HCT116 (cell line): ENCODE measurements at regions not wholly inside any gene's neighbourhood (a gene's known extent, or its start where the extent isn't known, plus 50 kb on each side); places are given as distances from the start of the nearest gene placed in this dataset.

ENCODE experiments used
- ATAC-seq: fragments of 200-7000 bp; cut with Tn5 transposase; 2 replicates; pipeline ENCODE4 v1.9.1; 2020; ENCODE audit warnings: mild to moderate bottlenecking, moderate library complexity
- BruUV-seq: library from RNA; stranded (reverse); fragments of 400-500 nt; replicated peaks from 2 replicates; lab custom pipeline; 2021; lab: Mats Ljungman, UMichigan
- CTCF ChIA-PET: fragments of 300-600 bp; sonication (Branson Sonifier 250); formaldehyde crosslinking; loops from one replicate; lab custom pipeline; 2021; ENCODE audit warnings: antibody characterized with exemption; lab: Charles Lee
- POLR2A ChIA-PET: fragments of 300-600, 350-600 bp; sonication (Branson Sonifier 250); formaldehyde crosslinking; loops from one replicate; lab custom pipeline; 2021; ENCODE audit warnings: antibody characterized with exemption; lab: Charles Lee
- RAD21 ChIA-PET, 2 experiments: fragments of 300-600 bp; sonication (Branson Sonifier 250); formaldehyde crosslinking; loops; one replicate each; lab custom pipeline; 2023; ENCODE audit warnings: low total read pairs in 2 of 2; ENCODE audit not compliant: uncharacterized antibody in 2 of 2, unreplicated experiment in 2 of 2, low non-redundant PET in 1 of 2; lab: Charles Lee
- DNase-seq: peaks from one replicate; pipeline ENCODE4 v3.0.0-alpha.2; 2010; ENCODE audit warnings: low read depth, low spot score
- H2AFZ ChIP-seq: fragments of 200-600 bp; shearing (Covaris generic), sonication (generic); 2 replicates; pipeline ENCODE4 v1.6.1; 2017; ENCODE audit warnings: low read depth, mixed run types, mixed read lengths, antibody characterized with exemption, low read length; ENCODE audit not compliant: poor library complexity, severe bottlenecking
- H3K27ac ChIP-seq: 2 replicates; pipeline ENCODE4 v1.5.1; 2012; ENCODE audit warnings: low read depth, low read length
- H3K27me3 ChIP-seq: fragments of 200-600 bp; sonication (generic); 2 replicates; pipeline ENCODE4 v1.6.1; 2016; ENCODE audit warnings: mixed run types, low read length, mixed read lengths; ENCODE audit not compliant: insufficient read depth
- H3K36me3 ChIP-seq, 2 experiments: fragments of 200-500 bp in 1 of 2; fragments of 200-600 bp in 1 of 2; sonication (Bioruptor generic) in 1 of 2; sonication (generic) in 1 of 2; 2 replicates each; pipeline versions ENCODE4 v1.5.1 to v1.6.1; 2014 to 2016; ENCODE audit warnings: low read length in 2 of 2, inconsistent platforms in 1 of 2, mixed read lengths in 1 of 2, mixed run types in 1 of 2; ENCODE audit not compliant: insufficient read depth in 2 of 2, control insufficient read depth in 1 of 2
- H3K4me1 ChIP-seq, 2 experiments: fragments of 200-600 bp in 1 of 2; sonication (generic) in 1 of 2; 2 replicates each; pipeline versions ENCODE4 v1.5.1 to v1.6.1; 2012 to 2017; ENCODE audit warnings: low read length in 2 of 2, inconsistent platforms in 1 of 2, mild to moderate bottlenecking in 1 of 2, mixed read lengths in 1 of 2, mixed run types in 1 of 2, moderate library complexity in 1 of 2; ENCODE audit not compliant: insufficient read depth in 2 of 2, control insufficient read depth in 1 of 2
- H3K4me2 ChIP-seq: fragments of 200-600 bp; sonication (generic); 2 replicates; pipeline ENCODE4 v1.6.1; 2017; ENCODE audit warnings: mixed run types, low read length, mixed read lengths
- H3K4me3 ChIP-seq, 2 experiments: fragments of 200-600 bp in 1 of 2; sonication (generic) in 1 of 2; replicated peaks in 1 of 2; 2 replicates each; pipeline ENCODE4 v1.5.1; 2011 to 2016; ENCODE audit warnings: low read length in 2 of 2, control low read depth in 1 of 2, low read depth in 1 of 2, mild to moderate bottlenecking in 1 of 2, mixed read lengths in 1 of 2, mixed run types in 1 of 2
- H3K79me2 ChIP-seq: fragments of 200-600 bp; sonication (generic); 2 replicates; pipeline ENCODE4 v1.6.1; 2017; ENCODE audit warnings: mild to moderate bottlenecking, mixed run types, low read length, moderate library complexity, mixed read lengths; ENCODE audit not compliant: insufficient read depth
- H3K9ac ChIP-seq: fragments of 200-600 bp; sonication (generic); 2 replicates; pipeline ENCODE4 v1.6.1; 2016; ENCODE audit warnings: low read length, mixed read lengths
- H3K9me2 ChIP-seq: fragments of 200-600 bp; sonication (generic), shearing (Covaris generic); 2 replicates; pipeline ENCODE4 v1.6.1; 2017; ENCODE audit warnings: mixed run types, mild to moderate bottlenecking, moderate library complexity; ENCODE audit not compliant: insufficient read depth
- H3K9me3 ChIP-seq, 2 experiments: fragments of 200-500 bp in 1 of 2; fragments of 200-600 bp in 1 of 2; sonication (Bioruptor generic) in 1 of 2; sonication (generic) in 1 of 2; 2 replicates each; pipeline ENCODE4 v1.6.1; 2014 to 2017; ENCODE audit warnings: low read length in 2 of 2, mixed read lengths in 2 of 2, inconsistent platforms in 1 of 2, low read depth in 1 of 2, mild to moderate bottlenecking in 1 of 2, mixed run types in 1 of 2, moderate library complexity in 1 of 2; ENCODE audit not compliant: control insufficient read depth in 1 of 2, insufficient read depth in 1 of 2
- H4K20me1 ChIP-seq: fragments of 200-600 bp; sonication (generic), shearing (Covaris generic); 2 replicates; pipeline ENCODE4 v1.6.1; 2017; ENCODE audit warnings: mixed run types, mild to moderate bottlenecking, moderate library complexity; ENCODE audit not compliant: insufficient read depth
- CEBPB ChIP-seq: IDR thresholded peaks from 2 replicates; pipeline ENCODE4 v1.6.1; 2012; ENCODE audit warnings: low read depth
- EZH2phosphoT487 ChIP-seq: fragments of 200-600 bp; IDR thresholded peaks from 2 replicates; pipeline ENCODE4 v1.6.1; 2018; ENCODE audit warnings: antibody characterized with exemption, borderline replicate concordance
- FOSL1 ChIP-seq: IDR thresholded peaks from 2 replicates; pipeline ENCODE4 v1.6.1; 2012; ENCODE audit warnings: low read depth
- JUND ChIP-seq: IDR thresholded peaks from 2 replicates; pipeline ENCODE4 v1.6.1; 2012
- POLR2AphosphoS5 ChIP-seq: IDR thresholded peaks from 2 replicates; pipeline ENCODE4 v1.6.1; 2011; ENCODE audit warnings: mild to moderate bottlenecking, low read depth, low read length, moderate library complexity
- RAD21 ChIP-seq: IDR thresholded peaks from 2 replicates; pipeline ENCODE4 v1.6.1; 2012; ENCODE audit warnings: low read depth, mild to moderate bottlenecking
- SP1 ChIP-seq: IDR thresholded peaks from 2 replicates; pipeline ENCODE4 v1.6.1; 2012; ENCODE audit warnings: low read depth
- YY1 ChIP-seq: IDR thresholded peaks from 2 replicates; pipeline ENCODE4 v1.6.1; 2011; ENCODE audit warnings: low read length, low read depth, moderate library complexity, mild to moderate bottlenecking; ENCODE audit not compliant: insufficient replicate concordance; ENCODE audit errors: extremely low read depth
- ZNF274 ChIP-seq: fragments of 200-500 bp; sonication (Bioruptor generic); IDR thresholded peaks from 2 replicates; pipeline ENCODE4 v1.6.1; 2014; ENCODE audit warnings: mild to moderate bottlenecking, low read depth, low read length, inconsistent platforms
- intact Hi-C: fragments of 100-400 bp; cut with micrococcal nuclease; formaldehyde crosslinking; loops from 2 replicates; pipeline ENCODE4 v1.10.0; 2022
- TF ChIP-seq, protein P1 (sequence below), 3 experiments: fragments of 200-600 bp in 1 of 3; sonication (generic) in 1 of 3; IDR thresholded peaks in 2 of 3; conservative IDR thresholded peaks in 1 of 3; 2 replicates each; pipeline ENCODE4 v1.5.1; 2012 to 2017; ENCODE audit warnings: low read depth in 2 of 3, low read length in 2 of 3, antibody characterized with exemption in 1 of 3, borderline replicate concordance in 1 of 3, control low read depth in 1 of 3, mild to moderate bottlenecking in 1 of 3, mixed read lengths in 1 of 3, mixed run types in 1 of 3, moderate library complexity in 1 of 3; ENCODE audit not compliant: insufficient read depth in 1 of 3
- TF ChIP-seq, protein P2 (sequence below): IDR thresholded peaks from 2 replicates; pipeline ENCODE4 v1.6.1; 2012
- TF ChIP-seq, protein P3 (sequence below): IDR thresholded peaks from 2 replicates; pipeline ENCODE4 v1.6.1; 2012; ENCODE audit warnings: low read depth

DNA sequence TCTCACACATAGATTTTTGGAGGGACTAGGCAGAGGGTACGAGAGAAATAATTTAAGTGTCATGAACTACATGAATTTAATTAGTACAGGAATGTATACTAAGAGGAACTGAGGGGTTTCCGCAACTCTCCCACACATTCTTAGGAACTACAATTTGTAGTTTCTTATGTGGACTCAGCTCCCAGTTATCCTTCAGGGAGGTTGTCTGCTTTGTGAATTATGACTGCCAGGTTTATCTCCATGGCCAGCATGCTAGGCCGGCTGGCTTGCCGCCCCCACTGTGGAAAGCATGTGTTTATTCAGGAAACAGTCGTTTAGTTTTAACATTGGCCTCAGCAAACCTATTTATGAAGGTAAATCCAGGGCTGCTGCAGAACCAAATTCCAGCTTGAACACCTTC lies 415.0 kb downstream of the KCTD16 start (continued):
- TF ChIP-seq, protein P1, sequence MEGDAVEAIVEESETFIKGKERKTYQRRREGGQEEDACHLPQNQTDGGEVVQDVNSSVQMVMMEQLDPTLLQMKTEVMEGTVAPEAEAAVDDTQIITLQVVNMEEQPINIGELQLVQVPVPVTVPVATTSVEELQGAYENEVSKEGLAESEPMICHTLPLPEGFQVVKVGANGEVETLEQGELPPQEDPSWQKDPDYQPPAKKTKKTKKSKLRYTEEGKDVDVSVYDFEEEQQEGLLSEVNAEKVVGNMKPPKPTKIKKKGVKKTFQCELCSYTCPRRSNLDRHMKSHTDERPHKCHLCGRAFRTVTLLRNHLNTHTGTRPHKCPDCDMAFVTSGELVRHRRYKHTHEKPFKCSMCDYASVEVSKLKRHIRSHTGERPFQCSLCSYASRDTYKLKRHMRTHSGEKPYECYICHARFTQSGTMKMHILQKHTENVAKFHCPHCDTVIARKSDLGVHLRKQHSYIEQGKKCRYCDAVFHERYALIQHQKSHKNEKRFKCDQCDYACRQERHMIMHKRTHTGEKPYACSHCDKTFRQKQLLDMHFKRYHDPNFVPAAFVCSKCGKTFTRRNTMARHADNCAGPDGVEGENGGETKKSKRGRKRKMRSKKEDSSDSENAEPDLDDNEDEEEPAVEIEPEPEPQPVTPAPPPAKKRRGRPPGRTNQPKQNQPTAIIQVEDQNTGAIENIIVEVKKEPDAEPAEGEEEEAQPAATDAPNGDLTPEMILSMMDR (IDR thresholded peaks at IDR 0.05 in 2 of 3, conservative IDR thresholded peaks at IDR 0.05 in 1 of 3; ENCODE audit: borderline replicate concordance in 1 of 3, insufficient read depth in 1 of 3, low read depth in 2 of 3, low read length in 2 of 3): no peak
- no peak for TF ChIP-seq CEBPB
- TF ChIP-seq YY1: no peak
- TF ChIP-seq JUND: no peak
- no peak for TF ChIP-seq RAD21
- TF ChIP-seq SP1: no peak
- TF ChIP-seq, protein P2, sequence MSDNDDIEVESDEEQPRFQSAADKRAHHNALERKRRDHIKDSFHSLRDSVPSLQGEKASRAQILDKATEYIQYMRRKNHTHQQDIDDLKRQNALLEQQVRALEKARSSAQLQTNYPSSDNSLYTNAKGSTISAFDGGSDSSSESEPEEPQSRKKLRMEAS: no peak
- TF ChIP-seq POLR2AphosphoS5: no peak
- TF ChIP-seq, all 23 proteins: peak for 0

DNA sequence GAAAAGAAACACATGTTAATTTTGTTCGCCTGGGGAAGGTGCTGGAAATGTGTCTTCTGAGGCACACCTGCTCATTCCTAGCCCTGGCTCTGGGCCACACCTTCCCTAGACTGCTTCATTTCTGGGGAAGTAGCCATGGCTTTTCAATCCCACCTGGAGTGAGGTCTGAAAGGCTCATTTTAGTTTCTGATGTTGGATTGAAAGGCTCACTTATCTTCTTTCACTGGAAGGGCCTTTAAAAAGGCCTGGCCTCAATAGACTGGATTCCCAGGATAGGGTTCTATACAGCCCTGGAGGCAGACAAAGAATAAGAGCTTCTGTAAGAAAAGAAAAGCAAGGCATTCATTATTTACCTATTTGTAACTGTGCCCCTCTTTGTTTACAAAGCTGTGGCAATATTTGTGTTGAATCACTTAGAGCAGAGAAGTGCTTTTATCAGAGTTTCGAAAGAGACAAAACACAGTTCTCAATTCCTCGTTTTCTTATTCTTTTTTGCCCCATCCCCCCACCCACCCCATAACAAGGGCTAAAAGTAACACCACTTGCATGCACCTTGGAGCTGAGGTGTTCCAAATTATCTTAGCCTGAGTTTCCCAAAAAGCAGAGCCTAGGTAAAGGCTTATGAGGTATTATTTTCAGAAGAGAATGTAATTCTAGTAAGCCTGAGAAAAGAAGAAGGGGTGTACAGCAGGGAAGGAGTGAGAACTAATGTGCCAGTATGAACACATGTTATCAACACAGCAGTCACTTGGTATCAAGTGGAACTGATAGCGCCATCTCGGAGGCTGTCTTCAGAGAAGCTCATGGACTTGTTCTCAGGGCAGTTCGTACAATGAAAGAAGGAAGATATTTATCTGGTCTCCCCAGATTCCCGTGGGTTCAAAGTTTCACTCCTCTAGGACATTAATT lies 413.1 kb downstream of the KCTD16 start:
- Histone ChIP-seq H4K20me1 (no peaks in the 10 kb centered on the region), H3K27me3 (peaks cover 4% of the 10 kb centered on the region; the same call in 1 of the 2 replicates), H2AFZ (no peak overlapping the region), H3K27ac (no peak overlapping the region), H3K9me2 (no peaks in the 10 kb centered on the region), H3K4me1 (no peaks in the 10 kb centered on the region), H3K4me2 (no peak overlapping the region), H3K36me3 (no peaks in the 10 kb centered on the region), H3K79me2 (no peaks in the 10 kb centered on the region), H3K4me3 (no peak overlapping the region), H3K9me3 (no peaks in the 10 kb centered on the region), H3K9ac (no peak overlapping the region)
- CTCF ChIA-PET: no interaction called here
- intact Hi-C loops: no loop called here
- POLR2A ChIA-PET: no interaction called here
- TF ChIP-seq SP1: no peak
- TF ChIP-seq RAD21: no peak
- TF ChIP-seq, protein P3, sequence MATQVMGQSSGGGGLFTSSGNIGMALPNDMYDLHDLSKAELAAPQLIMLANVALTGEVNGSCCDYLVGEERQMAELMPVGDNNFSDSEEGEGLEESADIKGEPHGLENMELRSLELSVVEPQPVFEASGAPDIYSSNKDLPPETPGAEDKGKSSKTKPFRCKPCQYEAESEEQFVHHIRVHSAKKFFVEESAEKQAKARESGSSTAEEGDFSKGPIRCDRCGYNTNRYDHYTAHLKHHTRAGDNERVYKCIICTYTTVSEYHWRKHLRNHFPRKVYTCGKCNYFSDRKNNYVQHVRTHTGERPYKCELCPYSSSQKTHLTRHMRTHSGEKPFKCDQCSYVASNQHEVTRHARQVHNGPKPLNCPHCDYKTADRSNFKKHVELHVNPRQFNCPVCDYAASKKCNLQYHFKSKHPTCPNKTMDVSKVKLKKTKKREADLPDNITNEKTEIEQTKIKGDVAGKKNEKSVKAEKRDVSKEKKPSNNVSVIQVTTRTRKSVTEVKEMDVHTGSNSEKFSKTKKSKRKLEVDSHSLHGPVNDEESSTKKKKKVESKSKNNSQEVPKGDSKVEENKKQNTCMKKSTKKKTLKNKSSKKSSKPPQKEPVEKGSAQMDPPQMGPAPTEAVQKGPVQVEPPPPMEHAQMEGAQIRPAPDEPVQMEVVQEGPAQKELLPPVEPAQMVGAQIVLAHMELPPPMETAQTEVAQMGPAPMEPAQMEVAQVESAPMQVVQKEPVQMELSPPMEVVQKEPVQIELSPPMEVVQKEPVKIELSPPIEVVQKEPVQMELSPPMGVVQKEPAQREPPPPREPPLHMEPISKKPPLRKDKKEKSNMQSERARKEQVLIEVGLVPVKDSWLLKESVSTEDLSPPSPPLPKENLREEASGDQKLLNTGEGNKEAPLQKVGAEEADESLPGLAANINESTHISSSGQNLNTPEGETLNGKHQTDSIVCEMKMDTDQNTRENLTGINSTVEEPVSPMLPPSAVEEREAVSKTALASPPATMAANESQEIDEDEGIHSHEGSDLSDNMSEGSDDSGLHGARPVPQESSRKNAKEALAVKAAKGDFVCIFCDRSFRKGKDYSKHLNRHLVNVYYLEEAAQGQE: no peak
- no peak for TF ChIP-seq ZNF274
- TF ChIP-seq FOSL1: no peak
- no peak for TF ChIP-seq CEBPB
- TF ChIP-seq POLR2AphosphoS5: no peak
- TF ChIP-seq, protein P1 (IDR thresholded peaks at IDR 0.05 in 2 of 3, conservative IDR thresholded peaks at IDR 0.05 in 1 of 3; ENCODE audit: borderline replicate concordance in 1 of 3, insufficient read depth in 1 of 3, low read depth in 2 of 3, low read length in 2 of 3): no peak
- TF ChIP-seq EZH2phosphoT487: no peak
- BruUV-seq: no TSS peak
- ATAC-seq: no peak
- RAD21 ChIA-PET: no interaction called here
- DNase-seq: no peak
